Stromal cell of bone marrow (primary cell): ENCODE measurements at regions not wholly inside any gene's neighbourhood (a gene's known extent, or its start where the extent isn't known, plus 50 kb on each side); places are given as distances from the start of the nearest gene placed in this dataset.

ENCODE experiments used
- DNase-seq: peaks from one replicate; pipeline ENCODE4 v3.0.0-alpha.2; 2012; ENCODE audit warnings: low read depth

DNA sequence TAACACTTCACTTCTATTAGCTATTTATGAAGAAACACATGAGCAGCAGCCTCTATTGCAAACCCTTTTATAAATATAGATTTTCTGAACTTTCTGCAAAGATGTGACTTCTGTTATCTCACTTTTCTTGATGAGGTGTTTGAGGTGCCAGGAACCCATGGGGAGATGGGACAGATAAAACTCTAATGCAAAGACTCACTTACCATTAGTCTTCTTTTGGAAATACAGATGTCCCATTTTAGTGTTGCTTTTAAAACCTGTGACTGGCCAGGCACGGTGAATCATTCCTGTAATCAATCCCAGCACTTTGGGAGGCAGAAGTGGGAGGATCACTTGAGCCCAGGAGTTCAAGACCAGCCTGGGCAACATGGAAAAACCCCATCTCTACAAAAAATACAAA is 171.3 kb upstream of the GAS1 start:
- DNase-seq, result no peak

DNA sequence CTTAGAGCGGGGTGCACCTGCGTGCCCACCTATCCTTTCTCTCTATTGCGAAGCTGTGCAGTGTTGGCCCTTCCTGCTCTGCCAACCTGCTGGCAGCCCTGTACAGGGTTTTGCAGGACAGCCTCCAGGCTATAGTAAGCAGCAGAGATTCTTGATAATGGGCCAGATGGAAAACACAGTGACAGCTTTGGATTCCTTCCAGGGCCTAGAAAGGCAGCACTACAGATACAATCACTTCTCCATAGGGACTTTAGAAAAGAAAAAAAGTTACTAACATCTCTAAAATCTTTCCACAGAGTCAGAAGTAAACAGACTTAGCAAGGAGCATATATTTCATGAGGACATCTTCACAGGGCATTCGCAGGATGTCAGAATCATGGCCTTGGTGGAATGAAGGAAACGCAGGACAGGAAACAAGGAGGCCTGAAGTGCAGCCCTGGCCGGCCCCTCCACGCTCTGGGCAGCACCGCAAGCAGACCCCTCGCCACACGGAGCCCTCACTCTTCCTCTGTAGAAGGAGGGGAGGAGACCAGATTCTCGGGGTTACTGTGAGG is 172.1 kb upstream of the GAS1 start:
- DNase-seq, result peak; percentile 83

DNA sequence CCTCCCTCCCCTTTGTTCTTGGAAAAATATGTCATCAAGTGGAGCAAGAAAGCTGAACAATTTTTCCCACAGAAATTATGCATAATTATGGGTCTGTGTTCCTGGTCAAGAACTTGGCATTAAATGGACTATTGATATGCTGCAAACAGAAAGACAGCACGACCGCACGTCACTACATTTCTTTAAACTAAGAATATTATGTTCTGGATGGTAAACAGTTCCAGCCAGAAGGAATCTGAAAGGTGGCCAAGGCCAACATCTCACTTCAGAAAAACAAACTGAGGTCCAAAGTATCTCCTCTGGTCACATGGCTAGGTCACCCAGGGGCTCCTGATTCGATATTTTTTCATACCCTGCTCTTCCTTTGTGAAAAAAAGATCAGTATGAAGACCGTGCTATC is 173.3 kb upstream of the GAS1 start:
- no peak for DNase-seq

DNA sequence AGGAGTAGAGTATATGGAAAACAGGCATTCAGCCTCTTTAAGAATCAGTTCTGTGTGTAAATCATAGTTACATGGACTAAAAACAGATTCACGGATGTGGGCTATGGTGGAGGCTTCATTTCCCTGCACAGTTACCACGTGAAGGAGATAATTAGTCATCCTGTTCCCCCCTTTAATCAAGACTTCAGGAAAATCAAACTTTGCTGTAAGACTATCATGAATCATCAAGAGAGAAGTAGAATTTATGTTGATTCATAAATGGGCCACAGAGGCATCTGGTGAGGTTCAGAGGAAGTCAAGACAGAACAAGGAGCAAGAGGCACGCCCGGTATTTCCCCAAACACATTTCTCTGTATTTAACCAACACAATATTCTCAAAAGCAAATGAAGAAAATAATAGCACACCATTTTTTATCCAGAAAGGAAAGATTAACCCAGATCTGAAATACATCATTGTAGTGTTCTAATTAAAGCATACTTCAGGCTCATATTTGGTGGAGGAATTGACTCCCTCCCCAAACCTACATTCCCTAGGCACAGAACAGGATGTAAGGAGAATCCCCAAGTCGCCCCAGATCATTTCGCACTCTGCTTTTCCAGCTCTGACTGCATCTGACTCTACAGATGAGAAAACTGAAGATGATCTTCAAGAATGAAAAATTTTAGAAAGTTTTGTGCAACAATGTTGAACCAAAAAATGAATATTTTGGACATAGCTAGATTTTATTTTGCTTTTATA is 175.8 kb upstream of the GAS1 start:
- DNase-seq, result peak; percentile 92

DNA sequence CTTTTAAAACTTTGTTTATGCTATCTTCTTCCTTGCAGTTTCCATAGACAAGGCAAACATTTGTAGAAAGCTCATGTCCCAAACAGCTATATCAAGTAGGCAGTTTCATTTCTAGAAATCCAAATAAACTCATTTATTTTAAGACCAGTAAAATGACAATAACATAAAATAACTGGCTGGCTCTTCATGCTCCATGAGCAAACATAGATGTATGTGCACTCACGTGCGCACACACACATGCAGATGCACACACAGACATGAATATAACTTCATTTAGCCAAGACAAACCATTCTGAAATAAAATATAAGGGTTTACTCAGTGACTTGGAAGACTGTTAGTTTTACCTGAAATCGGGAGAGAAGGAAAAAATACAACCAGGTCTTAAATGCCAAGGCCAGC is 176.5 kb upstream of the GAS1 start:
- DNase-seq, result no peak

DNA sequence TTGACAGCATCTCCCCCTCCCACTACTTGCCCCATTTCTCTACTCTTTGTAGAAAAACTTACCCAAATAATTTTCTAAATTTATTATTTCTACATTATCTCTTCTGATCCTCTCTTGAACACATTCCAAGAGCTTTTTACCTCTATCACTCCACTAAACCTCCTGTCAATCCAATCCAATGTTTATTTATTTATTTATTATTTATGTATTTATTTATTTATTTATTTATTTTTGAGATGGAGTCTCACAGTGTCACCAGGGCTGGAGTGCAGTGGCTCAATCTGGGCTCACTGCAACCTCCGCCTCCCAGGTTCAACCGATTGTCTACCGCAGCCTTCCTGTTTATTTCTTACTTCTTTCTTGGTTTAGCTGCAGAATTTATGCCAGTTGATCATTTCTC is 178.5 kb upstream of the GAS1 start:
- no peak for DNase-seq

DNA sequence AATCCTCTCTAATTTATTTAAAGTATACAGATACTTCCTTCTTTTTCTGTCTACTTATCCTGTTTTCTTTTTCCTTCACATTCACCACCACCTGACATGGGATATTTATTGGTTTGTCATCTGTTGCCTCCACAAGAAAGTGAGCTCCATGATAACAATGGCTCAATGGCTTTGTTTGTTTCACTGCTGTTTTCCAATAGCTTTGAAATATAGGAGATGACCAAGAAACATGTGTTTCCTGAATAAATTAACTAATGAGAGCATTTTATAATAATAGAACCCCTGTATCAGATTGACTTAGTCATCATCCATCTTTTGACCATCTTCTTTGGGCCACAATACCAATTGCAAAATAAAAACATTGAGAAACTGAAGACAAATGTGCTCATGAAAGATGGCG is 180.2 kb upstream of the GAS1 start:
- no peak for DNase-seq

DNA sequence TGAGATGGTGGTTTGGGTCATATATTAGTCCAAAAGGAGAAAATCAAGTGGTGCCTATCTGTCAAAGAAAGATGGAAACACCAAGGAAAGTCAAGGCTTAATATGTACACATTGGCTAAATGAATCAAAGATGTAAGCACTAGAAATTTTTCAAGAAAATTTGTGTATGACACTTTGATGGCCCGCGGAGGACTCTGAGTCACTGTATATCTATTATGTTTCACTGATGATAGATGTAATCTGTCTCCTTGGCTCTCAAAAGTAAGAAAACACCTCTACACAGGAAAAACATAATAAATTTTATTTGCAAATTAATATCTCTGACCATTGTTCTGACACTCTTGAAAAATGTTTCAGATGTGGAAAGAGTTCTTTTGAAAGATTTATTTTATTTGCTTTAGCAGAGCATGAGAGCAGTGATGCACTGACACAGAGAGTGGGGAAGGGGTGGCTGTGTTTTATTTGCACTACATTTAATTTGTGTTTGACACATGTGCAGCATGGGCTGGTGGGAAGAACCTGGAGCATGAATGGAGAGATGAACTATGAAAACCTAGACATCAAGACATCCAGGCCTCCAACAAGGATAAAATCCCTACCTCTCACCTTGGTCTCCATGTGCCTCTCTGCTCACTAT is 180.8 kb upstream of the GAS1 start:
- DNase-seq, result no peak

DNA sequence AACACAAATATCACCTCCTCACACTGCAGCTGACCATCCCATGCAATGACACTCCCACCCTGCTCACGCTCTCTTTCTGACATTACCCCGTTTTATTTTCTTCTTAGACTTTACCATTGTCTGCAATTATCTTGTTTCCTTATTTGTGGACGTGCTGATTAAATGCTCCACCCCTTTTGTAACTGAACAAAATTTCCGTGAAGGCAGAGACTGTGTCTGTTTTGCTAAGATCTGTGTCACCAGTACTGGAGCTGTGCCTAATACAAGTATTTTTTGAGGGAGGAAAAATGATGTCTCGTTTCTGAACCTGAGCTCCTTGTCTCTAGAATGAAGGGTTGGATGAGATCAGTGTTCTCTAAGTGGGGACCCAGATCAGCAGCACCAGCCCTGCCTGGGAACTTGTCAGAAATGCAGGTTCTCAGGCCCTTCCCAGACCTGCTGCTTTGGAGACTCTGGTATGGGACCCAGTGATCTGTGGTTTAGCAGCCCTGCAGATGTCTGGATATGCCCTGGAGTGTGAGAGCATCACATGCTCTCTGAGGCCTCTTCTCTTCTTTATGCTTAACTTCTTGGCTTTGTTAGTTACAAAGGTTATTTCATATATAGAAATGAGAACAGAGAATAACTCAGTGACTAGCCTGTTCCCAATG is 181.7 kb upstream of the GAS1 start:
- no peak for DNase-seq

DNA sequence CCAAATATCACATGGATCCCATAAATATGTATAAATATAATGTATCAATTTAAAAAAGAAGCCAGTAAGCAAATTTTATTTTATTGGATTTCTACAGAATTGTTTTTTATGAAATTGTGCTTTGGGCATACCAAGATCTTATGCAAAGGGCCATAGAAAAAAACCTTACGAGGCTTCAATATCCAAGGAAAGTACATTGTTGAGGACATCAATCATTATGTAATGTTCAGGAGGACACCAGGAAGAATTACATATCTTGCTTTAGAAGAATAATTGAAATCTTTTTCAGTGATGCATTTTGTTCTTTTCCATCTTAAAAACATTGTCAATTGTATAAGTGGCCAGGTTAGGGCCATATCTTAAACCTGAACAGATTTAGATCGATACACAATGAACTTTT is 187.8 kb upstream of the GAS1 start:
- no peak for DNase-seq

DNA sequence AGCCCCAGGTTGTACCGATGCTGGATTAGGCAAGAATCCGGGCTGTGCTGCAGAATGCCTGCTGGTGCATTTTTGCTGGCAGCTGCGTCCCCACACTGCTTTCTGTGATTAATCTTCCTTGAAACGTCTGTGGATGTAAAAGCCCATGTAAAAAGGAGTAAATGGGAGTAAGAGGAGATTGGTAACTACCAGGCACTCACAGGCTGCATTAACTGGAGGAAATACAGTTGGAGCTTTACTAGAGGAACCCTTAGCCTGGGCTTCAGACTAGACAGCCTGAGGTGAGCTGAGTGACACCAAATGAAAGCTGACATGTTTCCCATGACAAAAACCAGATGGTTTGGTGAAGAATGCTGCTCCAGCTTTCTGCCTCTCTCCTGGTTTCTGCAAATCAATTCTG is 190.4 kb upstream of the GAS1 start:
- no peak for DNase-seq

DNA sequence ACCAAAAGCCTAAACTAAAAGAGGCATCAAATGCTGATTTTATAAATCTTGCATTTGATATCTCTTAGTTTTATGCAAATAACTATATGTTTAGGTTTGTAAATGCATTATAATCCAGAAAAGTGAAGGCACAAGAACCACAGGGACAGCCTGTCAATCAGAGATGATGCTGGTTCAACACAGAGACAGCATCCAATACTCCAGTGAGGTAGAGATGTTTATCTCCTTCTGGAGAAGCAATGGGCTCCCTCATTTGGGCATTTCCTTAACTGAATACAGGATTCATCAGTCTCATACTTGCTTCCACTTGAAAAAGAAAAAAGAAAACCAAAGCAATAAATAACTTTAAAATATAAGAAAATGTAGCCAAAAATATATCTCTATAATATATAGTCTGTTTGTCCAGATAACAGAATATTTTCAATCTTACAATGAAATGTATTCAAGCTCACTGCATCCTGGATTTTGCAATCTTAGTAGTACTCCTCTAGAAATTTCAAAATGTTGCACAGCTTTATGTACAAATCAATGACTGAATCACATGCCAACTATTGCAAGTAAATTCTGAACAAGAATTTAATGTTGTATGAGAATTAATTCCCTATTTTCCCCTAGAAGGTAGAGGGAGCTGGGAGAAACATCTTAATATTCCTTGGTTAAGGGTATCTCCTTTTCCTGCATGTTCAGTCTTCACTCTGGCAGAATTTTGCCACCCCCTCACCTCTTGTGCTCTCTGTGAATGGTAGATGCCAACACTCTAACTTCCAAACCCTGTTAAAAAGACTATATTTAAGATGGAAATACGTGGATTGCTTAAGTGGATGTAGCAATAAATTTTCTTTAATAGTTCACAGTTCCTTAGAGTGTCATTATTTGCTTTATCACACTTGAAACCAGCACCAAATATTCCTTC is 191.1 kb upstream of the GAS1 start:
- DNase-seq, result no peak

DNA sequence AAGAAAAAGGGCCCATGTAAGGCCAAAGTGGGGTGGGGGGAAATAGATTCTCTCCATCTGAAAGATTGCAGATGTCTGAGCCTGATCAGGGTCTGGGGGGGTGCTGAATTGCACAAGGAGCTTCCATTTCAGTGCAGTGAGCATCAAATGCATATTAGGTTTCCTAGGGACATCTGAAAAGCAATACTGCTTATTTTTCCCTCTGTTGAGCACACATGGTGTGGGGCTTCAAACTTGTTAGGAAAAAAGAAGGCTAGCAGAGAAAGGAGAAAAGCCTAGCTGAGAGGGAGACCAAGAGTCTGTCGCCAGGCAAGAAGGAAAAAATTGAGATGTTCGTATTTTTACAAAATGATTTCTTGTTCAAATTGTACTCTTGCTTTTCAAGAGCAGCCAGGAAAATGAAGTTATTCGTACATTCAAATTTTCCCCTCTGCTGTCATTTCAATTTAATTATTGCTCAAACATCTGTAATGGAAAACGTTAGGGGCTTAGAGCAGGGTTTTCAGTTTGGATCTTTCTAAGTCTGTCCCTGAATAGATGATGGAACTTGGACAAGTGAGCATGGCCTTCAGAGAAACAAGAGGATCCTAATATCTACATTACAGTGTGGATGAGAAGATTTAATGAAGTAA is 191.9 kb upstream of the GAS1 start:
- no peak for DNase-seq

DNA sequence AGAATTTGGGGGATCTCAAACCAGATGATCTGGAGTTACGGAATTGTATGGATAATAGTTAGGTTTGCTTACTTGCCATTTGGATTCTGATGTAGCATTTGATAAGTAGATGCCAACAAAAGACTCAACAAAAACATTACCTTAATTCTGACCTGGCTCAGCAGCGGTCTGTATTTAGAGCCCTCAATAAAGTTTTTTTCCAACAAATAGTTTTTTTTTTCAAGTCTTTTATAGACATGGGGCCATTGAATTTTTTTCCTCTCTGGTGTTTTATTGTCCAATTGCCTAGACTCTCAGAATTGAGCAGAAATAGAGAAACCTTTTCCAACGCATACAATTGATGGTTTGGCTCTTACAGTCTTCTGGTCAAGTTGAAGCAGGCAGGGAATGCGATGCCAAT is 192.8 kb upstream of the GAS1 start:
- DNase-seq, result no peak

DNA sequence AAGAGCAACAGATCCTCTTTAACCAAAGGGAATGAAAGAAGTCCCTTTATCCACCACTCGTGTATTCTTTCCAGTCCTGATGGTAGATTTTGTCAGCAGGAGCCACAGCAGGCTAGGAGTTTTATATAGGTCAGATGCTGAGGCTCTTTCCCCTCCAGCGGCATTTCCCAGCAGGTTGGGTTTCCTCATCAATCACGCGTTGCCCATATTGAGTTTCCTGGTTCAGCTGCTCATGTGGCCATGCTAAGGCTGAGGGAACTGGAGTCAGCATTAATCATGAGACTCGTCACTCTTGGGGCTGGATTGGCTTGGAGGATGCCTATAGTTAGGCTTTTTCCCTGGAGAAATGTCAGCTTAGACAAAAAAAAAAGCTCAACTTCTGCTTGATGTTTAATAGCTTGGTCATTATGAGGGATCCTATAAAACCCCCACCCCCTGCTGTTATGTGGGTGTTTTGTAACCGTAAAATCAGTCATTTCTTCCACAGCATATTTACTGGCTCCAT is 193.4 kb upstream of the GAS1 start:
- peak; percentile 89 for DNase-seq

DNA sequence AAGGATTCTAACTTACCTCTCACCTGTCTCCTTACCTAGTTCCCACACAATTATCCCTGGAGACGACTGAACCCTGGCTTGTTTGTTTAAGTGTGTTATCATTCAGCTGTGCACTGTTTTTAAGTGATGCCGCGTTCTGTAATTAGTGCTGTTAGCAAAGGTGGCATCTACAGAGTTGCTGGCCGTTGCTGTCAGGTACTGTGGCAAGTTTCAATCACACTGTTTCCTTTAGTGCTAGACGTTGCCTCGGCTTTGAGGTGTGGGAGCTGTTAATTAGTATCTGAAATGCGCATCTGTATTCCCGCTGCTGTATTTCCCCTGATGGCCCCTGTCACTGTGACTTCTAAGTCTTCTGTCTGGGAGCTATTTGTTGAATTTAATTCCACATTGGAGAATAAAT is 193.8 kb upstream of the GAS1 start:
- no peak for DNase-seq

DNA sequence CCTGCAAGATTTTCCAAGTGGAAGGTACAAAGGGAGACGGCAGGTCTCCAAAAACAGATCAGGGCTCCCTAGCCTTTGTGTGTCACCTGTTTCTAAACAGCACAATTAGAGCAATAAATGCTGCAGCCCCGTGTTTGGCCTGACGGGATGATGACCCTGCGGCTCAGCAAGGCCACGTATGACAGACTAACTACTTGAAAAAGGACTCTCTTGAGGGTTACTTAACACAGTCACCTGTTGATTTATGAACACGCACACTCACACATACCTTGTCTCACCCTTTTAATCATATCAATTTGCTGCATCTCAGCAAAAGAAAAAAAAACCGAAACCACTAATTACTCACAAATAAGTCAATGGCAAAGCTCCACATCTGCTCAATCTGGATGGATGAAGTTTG is 199.6 kb upstream of the GAS1 start:
- DNase-seq, result no peak

DNA sequence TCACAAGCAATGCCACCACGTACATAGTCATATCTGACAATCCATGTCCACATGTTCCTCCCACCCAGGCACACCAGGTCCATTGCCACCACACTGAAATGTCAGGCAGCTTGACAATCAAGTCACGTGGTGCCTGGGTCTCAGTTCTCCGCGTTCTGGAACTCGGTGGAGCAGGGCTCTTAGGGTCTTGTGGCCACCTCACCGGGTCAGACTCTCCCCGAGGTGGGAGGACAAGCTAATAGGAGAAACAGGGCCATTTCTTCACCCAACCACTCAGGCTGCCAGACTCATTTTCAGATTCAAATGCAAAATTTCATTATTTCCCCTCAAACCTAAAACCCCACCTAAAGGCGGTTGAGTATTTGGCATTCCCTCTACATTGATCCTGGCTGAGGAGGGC is 200.5 kb upstream of the GAS1 start:
- no peak for DNase-seq

DNA sequence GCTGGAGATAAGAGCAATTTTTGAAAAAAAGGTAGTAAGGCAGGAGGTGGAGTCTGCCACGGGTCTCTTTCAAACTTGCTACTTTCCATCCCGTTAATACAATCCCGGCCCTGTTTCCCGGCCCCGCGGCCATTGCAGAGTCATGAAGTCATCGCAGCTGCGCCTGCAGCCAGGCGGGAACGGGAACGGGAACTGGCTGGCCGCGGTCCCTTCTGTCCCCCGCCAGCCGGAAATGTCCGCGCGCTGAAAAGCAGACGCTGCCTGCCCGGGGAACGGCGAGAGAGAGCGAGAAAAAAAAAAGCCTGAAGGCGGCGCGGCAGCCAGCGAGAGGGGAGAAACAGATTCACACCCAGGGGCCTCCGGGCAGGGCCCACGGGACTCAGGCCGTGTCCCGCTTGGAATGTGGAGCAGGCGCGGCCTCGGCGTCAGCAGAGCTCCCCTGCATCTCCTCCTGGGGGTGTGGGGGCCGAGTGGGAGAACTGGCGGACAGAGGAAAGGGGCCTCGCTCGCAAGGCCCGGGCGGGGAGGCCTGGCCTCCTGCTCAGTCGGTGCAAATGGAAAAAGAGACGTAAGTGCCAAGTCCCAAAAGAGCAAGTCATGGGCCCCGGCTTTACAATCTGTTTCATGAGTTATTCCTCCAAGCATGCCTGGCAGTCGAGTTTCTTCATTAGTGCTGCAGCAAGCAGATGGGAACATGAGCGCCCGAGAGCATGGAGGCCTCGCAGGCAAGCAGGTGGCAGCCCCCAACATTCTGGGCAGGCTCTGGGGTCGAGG is 201.2 kb upstream of the GAS1 start:
- peak; percentile 66 for DNase-seq

DNA sequence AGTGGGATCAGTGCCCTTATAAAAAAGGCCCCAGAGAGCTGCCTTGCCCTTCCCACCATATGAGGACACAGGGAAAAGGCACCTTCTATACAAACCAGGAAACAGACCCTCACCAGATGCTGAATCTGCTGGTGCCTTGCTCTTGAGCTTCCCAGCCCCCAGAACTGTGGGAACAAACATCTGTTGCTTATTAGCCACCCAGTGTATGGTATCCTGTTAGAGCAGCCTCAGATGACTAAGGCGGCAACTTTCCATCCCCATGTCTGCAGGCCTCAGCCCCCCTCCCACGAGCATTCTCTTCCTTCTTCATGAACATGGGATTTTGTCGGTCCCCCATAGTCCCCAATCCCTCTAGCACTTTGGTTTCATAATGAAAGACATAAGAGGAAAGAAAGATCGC is 202.5 kb upstream of the GAS1 start:
- no peak for DNase-seq

DNA sequence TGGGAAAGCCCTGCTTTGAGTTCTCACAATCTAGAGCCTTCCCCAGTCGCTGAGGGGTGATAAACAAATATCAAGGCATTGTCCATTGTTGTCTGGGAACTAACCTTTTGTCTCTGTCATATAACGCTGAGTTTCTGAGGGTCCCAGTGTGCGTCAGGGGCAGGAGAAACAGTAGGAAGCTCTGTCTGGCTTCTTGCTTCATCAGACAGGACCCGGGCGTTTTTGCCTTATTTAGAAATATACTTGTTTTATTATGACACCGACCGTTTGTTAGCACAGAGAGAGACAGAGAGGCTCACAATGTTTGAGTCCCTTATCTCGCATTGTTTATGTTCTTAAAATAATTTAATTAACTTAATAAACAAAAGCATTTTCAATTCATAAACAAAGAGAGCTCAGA is 204.9 kb upstream of the GAS1 start:
- no peak for DNase-seq
